ENCODE measurements at regions not wholly inside any gene's neighbourhood (a gene's known extent, or its start where the extent isn't known, plus 50 kb on each side); places are given as distances from the start of the nearest gene placed in this dataset.

GRCh38 chr5:50967563-50968355 lies 301.3 kb downstream of the PARP8 start:
- Histone ChIP-seq H3K36me3 (ENCODE audit: insufficient read depth, low read length) (no peaks in the 10 kb centered on the region), H3K27ac (ENCODE audit: low read depth, low read length) (no peak overlapping the region), H3K27me3 (ENCODE audit: insufficient read depth, low read length, poor library complexity, severe bottlenecking) (peaks cover 66% of the 10 kb centered on the region), H3K9me3 (ENCODE audit: low read length) (no peaks in the 10 kb centered on the region), H3K4me1 (ENCODE audit: insufficient read depth, low read length) (peaks cover 40% of the 10 kb centered on the region), H3K4me3 (ENCODE audit: low read length) (peak overlapping the region; percentile 30)
- no peak for DNase-seq
- Mint-ChIP-seq H3K27me3 (peaks cover 76 to 92% of the 10 kb centered on the region in 2 donors), H3K4me1 (peaks cover 51 to 66% (median 63%) of the 10 kb centered on the region in 3 donors), H3K36me3 (no peaks in the 10 kb centered on the region), H3K4me3 (peak overlapping the region; percentile 61 to 89 (median 83)), H3K9me3 (peaks cover 0 to 30% (median 14%) of the 10 kb centered on the region in 5 donors), H3K27ac (peak overlapping the region in 1 of 8 donors; percentile 55)
- ChIA-PET POLR2A (no interaction called here), CTCF (no interaction called here)

GRCh38 chr5:50968356-50969149 lies 302.1 kb downstream of the PARP8 start:
- CTCF ChIA-PET: no interaction called here

DNA sequence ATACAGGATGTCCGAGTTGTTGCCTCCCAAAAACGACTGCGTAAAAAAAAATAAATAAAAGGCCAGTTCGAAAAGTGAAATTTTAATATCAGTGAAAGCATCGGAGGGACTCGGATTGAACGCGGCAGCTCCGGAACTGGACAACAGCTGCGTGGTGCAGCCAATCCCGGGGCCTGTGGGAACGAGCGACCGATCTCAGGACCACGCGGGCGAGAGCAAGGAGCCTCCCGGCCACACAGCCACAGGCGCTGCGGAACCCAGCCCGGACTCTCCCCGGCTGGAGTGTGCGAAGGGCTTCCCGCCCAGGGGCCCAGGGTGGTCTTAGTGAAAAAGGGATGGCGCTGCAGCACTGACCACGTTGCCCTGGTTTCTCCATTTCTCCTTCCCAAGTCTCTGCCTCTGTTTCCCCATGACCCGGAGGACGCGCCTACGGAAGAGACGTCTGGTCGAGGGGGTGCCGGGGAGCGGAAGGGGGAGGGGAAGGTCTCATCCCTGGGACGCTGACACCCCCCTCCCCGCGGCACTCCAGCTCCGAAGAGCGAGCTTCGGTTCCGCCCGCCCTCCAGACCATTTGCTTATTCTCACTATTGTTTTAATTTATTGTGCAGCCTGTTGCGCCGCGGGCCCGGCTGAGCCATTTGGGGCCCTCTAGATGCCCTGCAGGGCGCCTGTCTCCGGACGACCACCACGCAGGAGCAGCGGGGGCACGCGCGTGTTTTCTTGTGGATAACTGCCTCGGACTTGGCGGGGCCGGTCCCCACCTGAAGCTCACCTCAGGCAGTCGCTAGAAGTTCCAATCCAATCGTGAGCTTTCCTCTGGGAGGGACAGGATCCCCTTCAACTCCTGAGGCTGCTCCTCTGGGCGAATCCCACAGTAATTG lies 303.0 kb downstream of the PARP8 start:
- Histone ChIP-seq H3K36me3 (ENCODE audit: insufficient read depth, low read length) (no peaks in the 10 kb centered on the region), H3K9me3 (ENCODE audit: low read length) (no peaks in the 10 kb centered on the region), H3K4me3 (ENCODE audit: low read length) (no peak overlapping the region), H3K4me1 (ENCODE audit: insufficient read depth, low read length) (peaks cover 30% of the 10 kb centered on the region), H3K27ac (ENCODE audit: low read depth, low read length) (no peak overlapping the region), H3K27me3 (ENCODE audit: insufficient read depth, low read length, poor library complexity, severe bottlenecking) (peaks cover 55% of the 10 kb centered on the region)
- Mint-ChIP-seq H3K27ac (peak overlapping the region in 1 of 8 donors; percentile 24), H3K9me3 (peaks cover 0 to 27% (median 14%) of the 10 kb centered on the region in 5 donors), H3K4me1 (peaks cover 40 to 50% (median 48%) of the 10 kb centered on the region in 3 donors), H3K36me3 (no peaks in the 10 kb centered on the region), H3K27me3 (peaks cover 67 to 92% of the 10 kb centered on the region in 2 donors), H3K4me3 (peak overlapping the region in 6 of 7 donors; percentile 23 to 83 (median 62))
- no peak for DNase-seq
- CTCF ChIA-PET: no interaction called here
- POLR2A ChIA-PET: no interaction called here

More at GRCh38 chr5:50968356-50969149, 302.1 kb downstream of the PARP8 start:
- no peak for DNase-seq
- H3K4me1 ChIP-seq (ENCODE audit: insufficient read depth, low read length): peaks cover 32% of the 10 kb centered on the region
- H3K4me3 Mint-ChIP-seq: peak overlapping the region in 6 of 7 donors; percentile 61 to 83 (median 81)
- H3K4me1 Mint-ChIP-seq: peaks cover 45 to 59% (median 56%) of the 10 kb centered on the region in 3 donors
- peaks cover 61% of the 10 kb centered on the region for H3K27me3 ChIP-seq (ENCODE audit: insufficient read depth, low read length, poor library complexity, severe bottlenecking)
- H3K9me3 Mint-ChIP-seq: peaks cover 0 to 30% (median 14%) of the 10 kb centered on the region in 5 donors
- H3K36me3 Mint-ChIP-seq: no peaks in the 10 kb centered on the region
- no peaks in the 10 kb centered on the region for H3K9me3 ChIP-seq (ENCODE audit: low read length)
- no peaks in the 10 kb centered on the region for H3K36me3 ChIP-seq (ENCODE audit: insufficient read depth, low read length)
- POLR2A ChIA-PET: no interaction called here
- H3K4me3 ChIP-seq (ENCODE audit: low read length): no peak overlapping the region
- H3K27ac ChIP-seq (ENCODE audit: low read depth, low read length): no peak overlapping the region
- H3K27ac Mint-ChIP-seq: peak overlapping the region in 1 of 8 donors; percentile 55
- H3K27me3 Mint-ChIP-seq: peaks cover 68 to 92% of the 10 kb centered on the region in 2 donors

- H3K36me3 Mint-ChIP-seq: no peaks in the 10 kb centered on the region
- ChIA-PET POLR2A (no interaction called here), CTCF (no interaction called here)
- Histone ChIP-seq H3K27me3 (ENCODE audit: insufficient read depth, low read length, poor library complexity, severe bottlenecking) (no peaks in the 10 kb centered on the region), H3K36me3 (ENCODE audit: insufficient read depth, low read length) (no peaks in the 10 kb centered on the region), H3K4me3 (ENCODE audit: low read length) (no peak overlapping the region), H3K27ac (ENCODE audit: low read depth, low read length) (no peak overlapping the region), H3K4me1 (ENCODE audit: insufficient read depth, low read length) (no peaks in the 10 kb centered on the region), H3K9me3 (ENCODE audit: low read length) (no peaks in the 10 kb centered on the region)
- peaks cover 19 to 79% of the 10 kb centered on the region in 2 donors for H3K27me3 Mint-ChIP-seq
- H3K4me1 Mint-ChIP-seq: no peaks in the 10 kb centered on the region
- no peak overlapping the region for H3K4me3 Mint-ChIP-seq
- H3K9me3 Mint-ChIP-seq: no peaks in the 10 kb centered on the region
- no peak overlapping the region for H3K27ac Mint-ChIP-seq
- DNase-seq: no peak
Observed at GRCh38 chr5:50975840-50976239, 309.4 kb downstream of the PARP8 start.

DNA sequence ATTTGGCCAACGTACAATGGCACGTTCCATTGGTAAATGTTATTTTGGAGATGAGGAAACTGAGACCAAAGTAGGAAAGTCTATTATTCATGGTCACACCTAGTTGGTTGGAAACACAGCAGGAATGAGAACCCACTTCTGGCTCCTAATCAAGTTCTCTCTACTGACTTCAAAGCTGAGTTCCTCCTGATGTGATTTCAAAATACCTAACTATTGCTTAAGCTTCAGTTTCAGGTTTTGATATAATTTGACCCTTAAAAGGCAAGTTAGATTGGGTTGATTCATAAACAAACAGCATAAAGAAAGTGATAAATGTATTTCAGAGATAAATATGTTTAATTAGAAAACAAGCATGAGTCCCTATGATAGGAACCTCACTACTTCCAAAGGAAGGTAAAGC lies 312.5 kb downstream of the PARP8 start:
- H3K9me3 Mint-ChIP-seq: no peaks in the 10 kb centered on the region
- no peaks in the 10 kb centered on the region for H3K4me1 ChIP-seq (ENCODE audit: insufficient read depth, low read length)
- H3K4me3 ChIP-seq (ENCODE audit: low read length): no peak overlapping the region
- H3K27me3 ChIP-seq (ENCODE audit: insufficient read depth, low read length, poor library complexity, severe bottlenecking): no peaks in the 10 kb centered on the region
- no peaks in the 10 kb centered on the region for H3K36me3 ChIP-seq (ENCODE audit: insufficient read depth, low read length)
- H3K27me3 Mint-ChIP-seq: peaks cover 18 to 79% of the 10 kb centered on the region in 2 donors
- no peaks in the 10 kb centered on the region for H3K9me3 ChIP-seq (ENCODE audit: low read length)
- no peak for DNase-seq
- H3K4me1 Mint-ChIP-seq: no peaks in the 10 kb centered on the region
- ChIA-PET POLR2A (no interaction called here), CTCF (no interaction called here)
- no peak overlapping the region for H3K27ac ChIP-seq (ENCODE audit: low read depth, low read length)
- no peaks in the 10 kb centered on the region for H3K36me3 Mint-ChIP-seq
- no peak overlapping the region for H3K4me3 Mint-ChIP-seq
- H3K27ac Mint-ChIP-seq: no peak overlapping the region

DNA sequence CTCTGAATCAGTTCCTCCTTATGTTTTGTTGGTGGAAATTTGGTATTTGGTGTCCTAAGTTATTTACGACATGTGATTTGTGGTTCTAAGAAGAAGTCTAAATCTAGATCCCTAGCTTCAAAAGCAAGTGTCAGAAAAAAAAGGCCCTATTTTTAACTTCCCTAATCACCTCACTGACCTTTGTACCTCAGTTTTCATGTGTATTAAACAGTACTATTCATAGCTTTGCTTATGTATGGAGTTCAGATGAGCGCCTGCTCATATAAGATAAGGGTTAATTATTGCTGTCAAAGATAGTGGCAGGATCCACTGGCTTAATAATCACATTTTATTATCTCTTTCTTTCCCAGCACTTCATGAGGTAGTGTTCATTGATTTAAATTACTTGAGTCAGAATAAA lies 318.2 kb downstream of the PARP8 start:
- no peak for DNase-seq
- Mint-ChIP-seq H3K36me3 (no peaks in the 10 kb centered on the region), H3K9me3 (peaks cover 0 to 2% (median 0%) of the 10 kb centered on the region in 5 donors), H3K4me3 (no peak overlapping the region), H3K27me3 (peaks cover 6 to 41% of the 10 kb centered on the region in 2 donors), H3K27ac (no peak overlapping the region), H3K4me1 (no peaks in the 10 kb centered on the region)
- POLR2A ChIA-PET: no interaction called here
- Histone ChIP-seq H3K9me3 (ENCODE audit: low read length) (no peaks in the 10 kb centered on the region), H3K4me3 (ENCODE audit: low read length) (no peak overlapping the region), H3K27me3 (ENCODE audit: insufficient read depth, low read length, poor library complexity, severe bottlenecking) (no peaks in the 10 kb centered on the region), H3K36me3 (ENCODE audit: insufficient read depth, low read length) (no peaks in the 10 kb centered on the region), H3K4me1 (ENCODE audit: insufficient read depth, low read length) (no peaks in the 10 kb centered on the region), H3K27ac (ENCODE audit: low read depth, low read length) (no peak overlapping the region)
- CTCF ChIA-PET: no interaction called here

- H3K27me3 ChIP-seq (ENCODE audit: insufficient read depth, low read length, poor library complexity, severe bottlenecking): no peaks in the 10 kb centered on the region
Observed at GRCh38 chr5:50990296-50990924, 324.0 kb downstream of the PARP8 start.

More at GRCh38 chr5:50990296-50990924, 324.0 kb downstream of the PARP8 start:
- no peaks in the 10 kb centered on the region for H3K4me1 ChIP-seq (ENCODE audit: insufficient read depth, low read length)
- H3K4me3 ChIP-seq (ENCODE audit: low read length): no peak overlapping the region
- no peak overlapping the region for H3K4me3 Mint-ChIP-seq
- peaks cover 8 to 40% of the 10 kb centered on the region in 2 donors for H3K27me3 Mint-ChIP-seq
- no peaks in the 10 kb centered on the region for H3K4me1 Mint-ChIP-seq
- DNase-seq: no peak
- ChIA-PET CTCF (no interaction called here), POLR2A (no interaction called here)
- H3K27ac Mint-ChIP-seq: no peak overlapping the region
- no peak overlapping the region for H3K27ac ChIP-seq (ENCODE audit: low read depth, low read length)
- H3K9me3 ChIP-seq (ENCODE audit: low read length): no peaks in the 10 kb centered on the region
- H3K36me3 Mint-ChIP-seq: no peaks in the 10 kb centered on the region
- no peaks in the 10 kb centered on the region for H3K36me3 ChIP-seq (ENCODE audit: insufficient read depth, low read length)
- H3K9me3 Mint-ChIP-seq: peaks cover 0 to 5% (median 0%) of the 10 kb centered on the region in 5 donors
